ENCODE measurements at regions not wholly inside any gene's neighbourhood (a gene's known extent, or its start where the extent isn't known, plus 50 kb on each side); places are given as distances from the start of the nearest gene placed in this dataset.
A peak's percentile ranks its signal among the peaks of the same experiment; 100 is the strongest.

- no CpG with 5 or more reads among the region's 1 CpG for WGBS (ENCODE audit: insufficient coverage, low lambda C conversion rate)
- no peaks in the 10 kb centered on the region for H3K27me3 ChIP-seq (ENCODE audit: control insufficient read depth, insufficient read depth, low read length)
- DNase-seq, result no peak
- H3K36me3 ChIP-seq (ENCODE audit: control insufficient read depth, insufficient read depth, low read length), result no peaks in the 10 kb centered on the region
- H3K9me3 ChIP-seq (ENCODE audit: control insufficient read depth, low read depth, low read length), result no peaks in the 10 kb centered on the region
- H3K27ac ChIP-seq (ENCODE audit: low read length), result no peak overlapping the region
- H3K4me1 ChIP-seq (ENCODE audit: control insufficient read depth, insufficient read depth, low read length), result no peaks in the 10 kb centered on the region
- no peak overlapping the region for H3K4me3 ChIP-seq (ENCODE audit: low read length)
Observed at GRCh38 chr7:137172105-137172590, 171.4 kb downstream of the PTN start.

- peaks cover 1% of the 10 kb centered on the region for H3K9me3 ChIP-seq (ENCODE audit: control insufficient read depth, low read depth, low read length)
- H3K4me3 ChIP-seq (ENCODE audit: low read length), result no peak overlapping the region
- peak; percentile 48 for DNase-seq
- H3K27me3 ChIP-seq (ENCODE audit: control insufficient read depth, insufficient read depth, low read length), result no peaks in the 10 kb centered on the region
- no peak overlapping the region for H3K27ac ChIP-seq (ENCODE audit: low read length)
- no peaks in the 10 kb centered on the region for H3K36me3 ChIP-seq (ENCODE audit: control insufficient read depth, insufficient read depth, low read length)
- H3K4me1 ChIP-seq (ENCODE audit: control insufficient read depth, insufficient read depth, low read length), result no peaks in the 10 kb centered on the region
- WGBS (ENCODE audit: insufficient coverage, low lambda C conversion rate), result 20% methylated on average over 1 of the region's 8 CpGs
Observed at GRCh38 chr7:137169282-137169698, 174.2 kb downstream of the PTN start.

GRCh38 chr7:137167609-137168008, 175.9 kb downstream of the PTN start:
- WGBS (ENCODE audit: insufficient coverage, low lambda C conversion rate), result 100% methylated on average over 1 of the region's 2 CpGs
- DNase-seq, result no peak
- Histone ChIP-seq H3K4me1 (ENCODE audit: control insufficient read depth, insufficient read depth, low read length) (no peaks in the 10 kb centered on the region), H3K36me3 (ENCODE audit: control insufficient read depth, insufficient read depth, low read length) (no peaks in the 10 kb centered on the region), H3K9me3 (ENCODE audit: control insufficient read depth, low read depth, low read length) (peaks cover 4% of the 10 kb centered on the region), H3K27ac (ENCODE audit: low read length) (no peak overlapping the region), H3K27me3 (ENCODE audit: control insufficient read depth, insufficient read depth, low read length) (no peaks in the 10 kb centered on the region), H3K4me3 (ENCODE audit: low read length) (no peak overlapping the region)

GRCh38 chr7:137166363-137166762, 177.2 kb downstream of the PTN start:
- H3K4me1 ChIP-seq (ENCODE audit: control insufficient read depth, insufficient read depth, low read length), result no peaks in the 10 kb centered on the region
- DNase-seq, result no peak
- WGBS (ENCODE audit: insufficient coverage, low lambda C conversion rate), result no CpG with 5 or more reads among the region's 2 CpGs
- H3K36me3 ChIP-seq (ENCODE audit: control insufficient read depth, insufficient read depth, low read length), result no peaks in the 10 kb centered on the region
- H3K4me3 ChIP-seq (ENCODE audit: low read length), result no peak overlapping the region
- peaks cover 4% of the 10 kb centered on the region for H3K9me3 ChIP-seq (ENCODE audit: control insufficient read depth, low read depth, low read length)
- H3K27ac ChIP-seq (ENCODE audit: low read length), result no peak overlapping the region
- H3K27me3 ChIP-seq (ENCODE audit: control insufficient read depth, insufficient read depth, low read length), result no peaks in the 10 kb centered on the region

GRCh38 chr7:137165786-137166185, 177.7 kb downstream of the PTN start:
- WGBS (ENCODE audit: insufficient coverage, low lambda C conversion rate), result 71% methylated on average over 2 of the region's 3 CpGs
- Histone ChIP-seq H3K27ac (ENCODE audit: low read length) (no peak overlapping the region), H3K4me1 (ENCODE audit: control insufficient read depth, insufficient read depth, low read length) (no peaks in the 10 kb centered on the region), H3K4me3 (ENCODE audit: low read length) (no peak overlapping the region), H3K9me3 (ENCODE audit: control insufficient read depth, low read depth, low read length) (peaks cover 4% of the 10 kb centered on the region), H3K36me3 (ENCODE audit: control insufficient read depth, insufficient read depth, low read length) (no peaks in the 10 kb centered on the region), H3K27me3 (ENCODE audit: control insufficient read depth, insufficient read depth, low read length) (no peaks in the 10 kb centered on the region)
- DNase-seq, result no peak

- Histone ChIP-seq H3K27ac (ENCODE audit: low read length) (no peak overlapping the region), H3K4me1 (ENCODE audit: control insufficient read depth, insufficient read depth, low read length) (no peaks in the 10 kb centered on the region), H3K4me3 (ENCODE audit: low read length) (no peak overlapping the region), H3K36me3 (ENCODE audit: control insufficient read depth, insufficient read depth, low read length) (no peaks in the 10 kb centered on the region), H3K27me3 (ENCODE audit: control insufficient read depth, insufficient read depth, low read length) (no peaks in the 10 kb centered on the region), H3K9me3 (ENCODE audit: control insufficient read depth, low read depth, low read length) (peaks cover 4% of the 10 kb centered on the region)
- DNase-seq, result no peak
- no CpG with 5 or more reads among the region's 3 CpGs for WGBS (ENCODE audit: insufficient coverage, low lambda C conversion rate)
Observed at GRCh38 chr7:137165241-137165640, 178.3 kb downstream of the PTN start.

- no peak for DNase-seq
- Histone ChIP-seq H3K4me3 (ENCODE audit: low read length) (no peak overlapping the region), H3K4me1 (ENCODE audit: control insufficient read depth, insufficient read depth, low read length) (no peaks in the 10 kb centered on the region), H3K36me3 (ENCODE audit: control insufficient read depth, insufficient read depth, low read length) (no peaks in the 10 kb centered on the region), H3K9me3 (ENCODE audit: control insufficient read depth, low read depth, low read length) (peaks cover 4% of the 10 kb centered on the region), H3K27ac (ENCODE audit: low read length) (no peak overlapping the region), H3K27me3 (ENCODE audit: control insufficient read depth, insufficient read depth, low read length) (no peaks in the 10 kb centered on the region)
- WGBS (ENCODE audit: insufficient coverage, low lambda C conversion rate), result 100% methylated on average over 3 of the region's 21 CpGs
Observed at GRCh38 chr7:137164251-137164650, 179.3 kb downstream of the PTN start.

GRCh38 chr7:137160236-137160635, 183.3 kb downstream of the PTN start:
- WGBS (ENCODE audit: insufficient coverage, low lambda C conversion rate), result 100% methylated on average over 1 of the region's 4 CpGs
- no peak overlapping the region for H3K27ac ChIP-seq (ENCODE audit: low read length)
- no peaks in the 10 kb centered on the region for H3K4me1 ChIP-seq (ENCODE audit: control insufficient read depth, insufficient read depth, low read length)
- no peaks in the 10 kb centered on the region for H3K36me3 ChIP-seq (ENCODE audit: control insufficient read depth, insufficient read depth, low read length)
- H3K9me3 ChIP-seq (ENCODE audit: control insufficient read depth, low read depth, low read length), result peaks cover 4% of the 10 kb centered on the region
- no peak for DNase-seq
- no peak overlapping the region for H3K4me3 ChIP-seq (ENCODE audit: low read length)
- H3K27me3 ChIP-seq (ENCODE audit: control insufficient read depth, insufficient read depth, low read length), result no peaks in the 10 kb centered on the region

- Histone ChIP-seq H3K27ac (ENCODE audit: low read length) (no peak overlapping the region), H3K36me3 (ENCODE audit: control insufficient read depth, insufficient read depth, low read length) (no peaks in the 10 kb centered on the region), H3K4me3 (ENCODE audit: low read length) (no peak overlapping the region), H3K27me3 (ENCODE audit: control insufficient read depth, insufficient read depth, low read length) (no peaks in the 10 kb centered on the region), H3K9me3 (ENCODE audit: control insufficient read depth, low read depth, low read length) (no peaks in the 10 kb centered on the region), H3K4me1 (ENCODE audit: control insufficient read depth, insufficient read depth, low read length) (no peaks in the 10 kb centered on the region)
- no CpG with 5 or more reads among the region's 1 CpG for WGBS (ENCODE audit: insufficient coverage, low lambda C conversion rate)
- no peak for DNase-seq
Observed at GRCh38 chr7:137157256-137157655, 186.3 kb downstream of the PTN start.

GRCh38 chr7:137151690-137152052, 191.9 kb downstream of the PTN start:
- Histone ChIP-seq H3K4me3 (ENCODE audit: low read length) (no peak overlapping the region), H3K27me3 (ENCODE audit: control insufficient read depth, insufficient read depth, low read length) (no peaks in the 10 kb centered on the region), H3K27ac (ENCODE audit: low read length) (no peak overlapping the region), H3K9me3 (ENCODE audit: control insufficient read depth, low read depth, low read length) (no peaks in the 10 kb centered on the region), H3K4me1 (ENCODE audit: control insufficient read depth, insufficient read depth, low read length) (no peaks in the 10 kb centered on the region), H3K36me3 (ENCODE audit: control insufficient read depth, insufficient read depth, low read length) (no peaks in the 10 kb centered on the region)
- no peak for DNase-seq
- WGBS (ENCODE audit: insufficient coverage, low lambda C conversion rate), result no CpG with 5 or more reads among the region's 2 CpGs

GRCh38 chr7:137151041-137151689, 192.4 kb downstream of the PTN start:
- H3K27ac ChIP-seq (ENCODE audit: low read length), result no peak overlapping the region
- no peaks in the 10 kb centered on the region for H3K36me3 ChIP-seq (ENCODE audit: control insufficient read depth, insufficient read depth, low read length)
- H3K4me3 ChIP-seq (ENCODE audit: low read length), result no peak overlapping the region
- peak in 1 of 2 donors; percentile 5 for DNase-seq
- H3K9me3 ChIP-seq (ENCODE audit: control insufficient read depth, low read depth, low read length), result no peaks in the 10 kb centered on the region
- 50% methylated on average over 1 of the region's 5 CpGs for WGBS (ENCODE audit: insufficient coverage, low lambda C conversion rate)
- no peaks in the 10 kb centered on the region for H3K27me3 ChIP-seq (ENCODE audit: control insufficient read depth, insufficient read depth, low read length)
- no peaks in the 10 kb centered on the region for H3K4me1 ChIP-seq (ENCODE audit: control insufficient read depth, insufficient read depth, low read length)
